HCT116 (cell line): ENCODE measurements at regions not wholly inside any gene's neighbourhood (a gene's known extent, or its start where the extent isn't known, plus 50 kb on each side); places are given as distances from the start of the nearest gene placed in this dataset.

Experiments
- ATAC-seq: fragments of 200-7000 bp; cut with Tn5 transposase; 2 replicates; pipeline ENCODE4 v1.9.1; 2020; ENCODE audit warnings: mild to moderate bottlenecking, moderate library complexity
- BruUV-seq: library from RNA; stranded (reverse); fragments of 400-500 nt; replicated peaks from 2 replicates; lab custom pipeline; 2021; lab: Mats Ljungman, UMichigan
- CTCF ChIA-PET: fragments of 300-600 bp; sonication (Branson Sonifier 250); formaldehyde crosslinking; loops from one replicate; lab custom pipeline; 2021; ENCODE audit warnings: antibody characterized with exemption; lab: Charles Lee
- POLR2A ChIA-PET: fragments of 300-600, 350-600 bp; sonication (Branson Sonifier 250); formaldehyde crosslinking; loops from one replicate; lab custom pipeline; 2021; ENCODE audit warnings: antibody characterized with exemption; lab: Charles Lee
- RAD21 ChIA-PET, 2 experiments: fragments of 300-600 bp; sonication (Branson Sonifier 250); formaldehyde crosslinking; loops; one replicate each; lab custom pipeline; 2023; ENCODE audit warnings: low total read pairs in 2 of 2; ENCODE audit not compliant: uncharacterized antibody in 2 of 2, unreplicated experiment in 2 of 2, low non-redundant PET in 1 of 2; lab: Charles Lee
- DNase-seq: peaks from one replicate; pipeline ENCODE4 v3.0.0-alpha.2; 2010; ENCODE audit warnings: low read depth, low spot score
- H2AFZ ChIP-seq: fragments of 200-600 bp; shearing (Covaris generic), sonication (generic); 2 replicates; pipeline ENCODE4 v1.6.1; 2017; ENCODE audit warnings: low read depth, mixed run types, mixed read lengths, antibody characterized with exemption, low read length; ENCODE audit not compliant: poor library complexity, severe bottlenecking
- H3K27ac ChIP-seq: 2 replicates; pipeline ENCODE4 v1.5.1; 2012; ENCODE audit warnings: low read depth, low read length
- H3K27me3 ChIP-seq: fragments of 200-600 bp; sonication (generic); 2 replicates; pipeline ENCODE4 v1.6.1; 2016; ENCODE audit warnings: mixed run types, low read length, mixed read lengths; ENCODE audit not compliant: insufficient read depth
- H3K36me3 ChIP-seq, 2 experiments: fragments of 200-500 bp in 1 of 2; fragments of 200-600 bp in 1 of 2; sonication (Bioruptor generic) in 1 of 2; sonication (generic) in 1 of 2; 2 replicates each; pipeline versions ENCODE4 v1.5.1 to v1.6.1; 2014 to 2016; ENCODE audit warnings: low read length in 2 of 2, inconsistent platforms in 1 of 2, mixed read lengths in 1 of 2, mixed run types in 1 of 2; ENCODE audit not compliant: insufficient read depth in 2 of 2, control insufficient read depth in 1 of 2
- H3K4me1 ChIP-seq, 2 experiments: fragments of 200-600 bp in 1 of 2; sonication (generic) in 1 of 2; 2 replicates each; pipeline versions ENCODE4 v1.5.1 to v1.6.1; 2012 to 2017; ENCODE audit warnings: low read length in 2 of 2, inconsistent platforms in 1 of 2, mild to moderate bottlenecking in 1 of 2, mixed read lengths in 1 of 2, mixed run types in 1 of 2, moderate library complexity in 1 of 2; ENCODE audit not compliant: insufficient read depth in 2 of 2, control insufficient read depth in 1 of 2
- H3K4me2 ChIP-seq: fragments of 200-600 bp; sonication (generic); 2 replicates; pipeline ENCODE4 v1.6.1; 2017; ENCODE audit warnings: mixed run types, low read length, mixed read lengths
- H3K4me3 ChIP-seq, 2 experiments: fragments of 200-600 bp in 1 of 2; sonication (generic) in 1 of 2; replicated peaks in 1 of 2; 2 replicates each; pipeline ENCODE4 v1.5.1; 2011 to 2016; ENCODE audit warnings: low read length in 2 of 2, control low read depth in 1 of 2, low read depth in 1 of 2, mild to moderate bottlenecking in 1 of 2, mixed read lengths in 1 of 2, mixed run types in 1 of 2
- H3K79me2 ChIP-seq: fragments of 200-600 bp; sonication (generic); 2 replicates; pipeline ENCODE4 v1.6.1; 2017; ENCODE audit warnings: mild to moderate bottlenecking, mixed run types, low read length, moderate library complexity, mixed read lengths; ENCODE audit not compliant: insufficient read depth
- H3K9ac ChIP-seq: fragments of 200-600 bp; sonication (generic); 2 replicates; pipeline ENCODE4 v1.6.1; 2016; ENCODE audit warnings: low read length, mixed read lengths
- H3K9me2 ChIP-seq: fragments of 200-600 bp; sonication (generic), shearing (Covaris generic); 2 replicates; pipeline ENCODE4 v1.6.1; 2017; ENCODE audit warnings: mixed run types, mild to moderate bottlenecking, moderate library complexity; ENCODE audit not compliant: insufficient read depth
- H3K9me3 ChIP-seq, 2 experiments: fragments of 200-500 bp in 1 of 2; fragments of 200-600 bp in 1 of 2; sonication (Bioruptor generic) in 1 of 2; sonication (generic) in 1 of 2; 2 replicates each; pipeline ENCODE4 v1.6.1; 2014 to 2017; ENCODE audit warnings: low read length in 2 of 2, mixed read lengths in 2 of 2, inconsistent platforms in 1 of 2, low read depth in 1 of 2, mild to moderate bottlenecking in 1 of 2, mixed run types in 1 of 2, moderate library complexity in 1 of 2; ENCODE audit not compliant: control insufficient read depth in 1 of 2, insufficient read depth in 1 of 2
- H4K20me1 ChIP-seq: fragments of 200-600 bp; sonication (generic), shearing (Covaris generic); 2 replicates; pipeline ENCODE4 v1.6.1; 2017; ENCODE audit warnings: mixed run types, mild to moderate bottlenecking, moderate library complexity; ENCODE audit not compliant: insufficient read depth
- ATF3 ChIP-seq: IDR thresholded peaks from 2 replicates; pipeline ENCODE4 v1.6.1; 2012
- CBX3 ChIP-seq: IDR thresholded peaks from 2 replicates; pipeline ENCODE4 v1.6.1; 2012; ENCODE audit warnings: low read depth
- CEBPB ChIP-seq: IDR thresholded peaks from 2 replicates; pipeline ENCODE4 v1.6.1; 2012; ENCODE audit warnings: low read depth
- EZH2 ChIP-seq: fragments of 200-600 bp; sonication (generic); IDR thresholded peaks from 2 replicates; pipeline ENCODE4 v1.6.1; 2017; ENCODE audit warnings: antibody characterized with exemption, mixed run types
- POLR2A ChIP-seq: IDR thresholded peaks from 2 replicates; pipeline ENCODE4 v1.7.0; 2011; ENCODE audit warnings: borderline replicate concordance; ENCODE audit not compliant: insufficient read depth, insufficient read length; ENCODE audit errors: extremely low read depth
- POLR2AphosphoS5 ChIP-seq: IDR thresholded peaks from 2 replicates; pipeline ENCODE4 v1.6.1; 2011; ENCODE audit warnings: mild to moderate bottlenecking, low read depth, low read length, moderate library complexity
- RAD21 ChIP-seq: IDR thresholded peaks from 2 replicates; pipeline ENCODE4 v1.6.1; 2012; ENCODE audit warnings: low read depth, mild to moderate bottlenecking
- REST ChIP-seq: IDR thresholded peaks from 2 replicates; pipeline ENCODE4 v1.6.1; 2012; ENCODE audit warnings: low read depth
- SIN3A ChIP-seq: IDR thresholded peaks from 2 replicates; pipeline ENCODE4 v1.6.1; 2012; ENCODE audit warnings: low read depth
- TCF7L2 ChIP-seq: IDR thresholded peaks from 2 replicates; pipeline ENCODE4 v1.7.0; 2011; ENCODE audit warnings: borderline replicate concordance, inconsistent platforms; ENCODE audit not compliant: insufficient read depth, insufficient read length; ENCODE audit errors: extremely low read depth
- ZBTB33 ChIP-seq: IDR thresholded peaks from 2 replicates; pipeline ENCODE4 v1.6.1; 2011; ENCODE audit warnings: mild to moderate bottlenecking, low read length, moderate library complexity; ENCODE audit not compliant: insufficient replicate concordance; ENCODE audit errors: extremely low read depth
- intact Hi-C: fragments of 100-400 bp; cut with micrococcal nuclease; formaldehyde crosslinking; loops from 2 replicates; pipeline ENCODE4 v1.10.0; 2022

- intact Hi-C loops: no loop called here
- no peak for DNase-seq
- Histone ChIP-seq H3K4me2 (no peak overlapping the region), H3K27ac (no peak overlapping the region), H3K9me3 (no peaks in the 10 kb centered on the region), H3K9ac (no peak overlapping the region), H3K36me3 (no peaks in the 10 kb centered on the region), H3K79me2 (no peaks in the 10 kb centered on the region), H3K4me3 (no peak overlapping the region), H3K4me1 (no peaks in the 10 kb centered on the region), H3K27me3 (no peaks in the 10 kb centered on the region), H4K20me1 (no peaks in the 10 kb centered on the region), H3K9me2 (no peaks in the 10 kb centered on the region), H2AFZ (no peak overlapping the region)
- CTCF ChIA-PET: interaction anchor here (1.7 kb wide), 1 partner anchor 457 kb away, joined by 3 read pairs; no protein-coding TSS in a partner anchor
- no TSS peak for BruUV-seq
- RAD21 ChIA-PET: no interaction called here
- TF ChIP-seq ATF3 (no peak), SIN3A (no peak), CEBPB (no peak), POLR2AphosphoS5 (no peak), TCF7L2 (no peak), RAD21 (no peak)
- POLR2A ChIA-PET: no interaction called here
- no peak for ATAC-seq
These were observed 272.0 kb upstream of the ACTBL2 start for GRCh38 chr5:57754616-57755015.

- Histone ChIP-seq H3K9ac (no peak overlapping the region), H3K4me2 (no peak overlapping the region), H3K4me1 (no peaks in the 10 kb centered on the region), H3K9me2 (no peaks in the 10 kb centered on the region), H2AFZ (no peak overlapping the region), H3K27me3 (no peaks in the 10 kb centered on the region), H3K9me3 (no peaks in the 10 kb centered on the region), H4K20me1 (no peaks in the 10 kb centered on the region), H3K36me3 (no peaks in the 10 kb centered on the region), H3K27ac (no peak overlapping the region), H3K4me3 (no peak overlapping the region), H3K79me2 (no peaks in the 10 kb centered on the region)
- ATAC-seq (no peak), DNase-seq (no peak)
- POLR2A ChIA-PET: no interaction called here
- RAD21 ChIA-PET: no interaction called here
- intact Hi-C loops: no loop called here
- BruUV-seq: no TSS peak
- TF ChIP-seq ZBTB33 (no peak), REST (no peak), CBX3 (no peak), POLR2A (no peak), EZH2 (no peak)
- CTCF ChIA-PET: no interaction called here
These were observed 270.8 kb upstream of the ACTBL2 start for GRCh38 chr5:57753446-57753845.
